Ovary (tissue), 3 donors: ENCODE measurements at regions not wholly inside any gene's neighbourhood (a gene's known extent, or its start where the extent isn't known, plus 50 kb on each side); places are given as distances from the start of the nearest gene placed in this dataset.

Experiments
- CTCF ChIP-seq, 3 donors: fragments of 450-650 bp in 2 of 3; fragments of 200-600 bp in 1 of 3; IDR thresholded peaks; one replicate each; pipeline versions ENCODE4 v1.5.1 to v1.8.0; 2016 to 2022; ENCODE audit warnings: antibody characterized with exemption in 3 of 3, mild to moderate bottlenecking in 1 of 3
- EP300 ChIP-seq: sonication (generic); formaldehyde crosslinking; IDR thresholded peaks from one replicate; pipeline ENCODE4 v1.6.1; 2017; ENCODE audit warnings: antibody characterized with exemption
- donor health status: DM: no; HTN: no; CAD: no.

GRCh38 chr9:71541436-71541835 is 226.9 kb downstream of the CEMIP2 start:
- no peak for TF ChIP-seq CTCF (IDR thresholded peaks at IDR 0.05)
- TF ChIP-seq EP300 = no peak
